NCI-H187 (cell line): ENCODE measurements at regions not wholly inside any gene's neighbourhood (a gene's known extent, or its start where the extent isn't known, plus 50 kb on each side); places are given as distances from the start of the nearest gene placed in this dataset.

ENCODE experiments used
- DNase-seq, 2 experiments: peaks; one replicate each; lab custom pipeline; 2025; lab: John Stamatoyannopoulos, UW

DNA sequence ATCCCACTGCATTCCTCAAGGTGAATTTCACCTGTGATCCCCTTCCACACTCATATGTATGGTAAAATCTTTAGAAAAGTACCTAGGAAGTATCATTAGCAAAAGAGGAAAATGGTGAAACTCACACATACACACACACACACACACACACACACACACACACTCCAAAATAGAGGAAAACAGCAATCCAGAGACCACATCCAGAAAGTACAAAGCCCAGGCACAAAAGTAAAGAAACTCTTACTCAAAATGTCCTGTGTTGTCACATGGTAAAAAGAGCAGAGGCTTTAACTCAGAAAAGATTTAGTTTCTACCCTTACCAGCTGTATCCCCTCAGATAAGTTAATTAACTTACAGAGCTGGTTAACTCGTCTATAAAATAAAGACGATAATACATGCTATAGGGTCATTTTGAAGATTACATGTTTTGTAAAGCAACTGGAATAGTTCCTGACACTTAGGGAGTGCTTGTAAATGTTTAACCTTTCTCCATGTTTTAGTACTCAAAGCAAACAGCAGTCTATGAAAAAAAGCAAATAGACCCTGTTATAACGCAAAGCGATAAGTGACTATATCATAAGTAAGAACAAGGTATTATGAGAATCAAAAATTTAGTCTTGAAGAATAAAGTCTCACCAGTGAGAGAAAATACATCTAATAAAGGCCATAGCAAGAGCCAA, 360.0 kb upstream of the LRATD1 start:
- no peak for DNase-seq

DNA sequence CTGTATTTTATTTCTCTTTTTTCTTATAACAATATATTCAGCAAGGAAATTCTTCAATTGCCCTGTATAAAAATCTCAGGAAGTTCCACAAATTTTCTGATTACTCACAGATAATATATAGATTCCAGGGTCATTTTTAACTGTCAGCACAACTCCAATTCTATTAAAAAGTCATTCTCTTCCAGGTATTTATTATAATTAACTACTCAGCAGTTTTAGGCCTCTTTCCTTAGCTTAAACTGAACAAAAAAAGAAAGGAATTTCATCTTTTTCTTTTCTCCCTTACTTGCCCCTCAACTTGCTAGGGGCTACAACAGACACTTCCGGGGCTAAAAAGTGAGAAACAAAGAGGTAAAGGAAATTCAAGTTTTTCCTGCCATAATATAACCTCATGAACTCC, 358.9 kb upstream of the LRATD1 start:
- DNase-seq, result no peak

DNA sequence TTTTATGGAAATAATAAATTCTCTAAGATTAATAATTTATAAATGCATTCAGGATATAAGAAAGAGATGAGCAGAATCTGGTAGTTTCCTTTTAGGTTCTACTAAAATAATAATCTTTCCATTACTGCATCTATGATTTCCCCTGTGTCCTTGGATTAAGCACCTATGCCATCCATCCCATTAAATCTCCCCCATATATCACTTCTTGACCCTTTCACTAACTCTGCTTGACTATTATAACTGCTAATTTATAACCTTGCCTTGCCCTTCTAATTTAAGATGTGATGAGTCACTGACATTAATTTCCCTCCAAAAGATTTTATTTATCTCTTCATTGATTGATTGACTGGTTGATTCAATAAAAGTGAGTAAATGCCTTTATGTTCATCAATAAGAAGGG, 348.3 kb upstream of the LRATD1 start:
- DNase-seq, result no peak

GRCh38 chr2:14285812-14286211, 346.7 kb upstream of the LRATD1 start:
- DNase-seq, result no peak

- peak; percentile 27 to 34 for DNase-seq
Measured at GRCh38 chr2:14288016-14288415, 344.5 kb upstream of the LRATD1 start.

DNA sequence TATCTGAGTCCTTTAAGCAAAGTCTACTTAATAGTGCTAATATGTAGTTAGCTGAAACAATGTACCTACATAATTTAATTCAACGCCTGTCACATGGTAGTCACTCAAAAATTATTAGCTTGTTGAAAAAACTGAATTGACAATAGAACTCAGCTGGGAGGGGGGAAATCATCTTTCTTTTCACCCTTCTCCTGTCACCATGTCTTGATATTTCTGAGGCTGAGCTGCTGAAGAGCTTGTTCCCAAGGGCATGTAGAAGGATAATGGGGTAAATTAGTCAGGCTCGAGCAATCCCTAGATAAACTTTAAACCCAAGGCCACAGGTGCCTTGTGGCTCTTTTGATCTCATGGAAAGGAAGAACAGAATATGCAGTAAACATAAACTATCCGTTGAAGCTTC, 339.6 kb upstream of the LRATD1 start:
- no peak for DNase-seq

DNA sequence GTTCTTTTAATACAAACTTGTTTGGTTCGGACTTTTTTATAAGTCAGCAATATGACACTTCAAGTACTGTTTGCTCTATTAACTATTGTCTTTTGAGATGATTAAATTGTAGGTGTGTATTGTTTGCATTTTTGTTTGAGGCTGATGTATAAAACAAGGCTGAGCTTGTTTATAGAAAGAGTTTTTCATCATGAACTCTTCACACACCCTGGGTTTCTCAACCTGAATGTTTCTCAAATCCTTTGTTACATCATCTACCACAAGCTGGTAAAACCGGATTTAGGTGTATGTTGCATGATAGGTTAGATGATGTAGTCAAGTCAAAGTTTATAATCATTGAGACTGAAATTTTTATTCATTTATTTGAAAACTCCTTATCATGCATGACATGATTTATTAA, 335.2 kb upstream of the LRATD1 start:
- DNase-seq, result no peak

DNA sequence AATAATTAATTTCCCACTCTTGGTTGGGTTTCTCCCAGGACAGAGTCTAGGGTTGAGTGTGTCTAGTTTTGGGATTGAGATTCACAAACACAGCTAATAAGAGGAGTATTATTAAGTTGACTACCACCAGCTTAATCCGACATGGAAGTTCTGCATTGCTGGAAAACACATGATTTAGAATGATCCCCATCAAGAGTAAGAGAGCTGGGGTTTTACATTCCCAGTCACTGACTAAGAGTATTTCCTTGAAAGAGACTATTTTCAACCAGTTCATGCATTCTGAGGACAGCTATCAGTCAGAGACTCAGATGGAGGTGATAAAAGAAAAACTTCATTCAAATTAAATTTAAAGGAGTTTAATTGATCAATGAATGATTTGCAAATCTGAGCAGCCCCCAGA, 334.6 kb upstream of the LRATD1 start:
- DNase-seq, result no peak

DNA sequence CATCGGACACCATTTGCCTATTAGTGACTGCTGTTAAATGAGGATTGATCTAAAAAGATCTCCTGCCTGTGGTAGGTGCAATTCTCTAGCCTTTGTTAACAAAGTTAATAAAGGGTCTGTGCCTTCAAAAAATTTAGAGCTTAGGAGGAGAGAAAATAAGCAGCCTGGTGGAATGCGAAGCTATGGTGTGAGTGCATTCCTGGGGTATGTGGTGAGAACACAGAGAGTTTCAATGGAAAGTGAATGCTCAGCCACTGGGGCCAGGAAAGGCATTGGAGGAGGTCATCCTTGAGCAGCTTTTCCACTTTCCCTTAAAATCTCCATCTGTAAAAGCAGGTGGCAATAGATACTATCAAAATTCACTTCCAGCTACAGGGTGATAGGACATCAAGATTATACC, 331.2 kb upstream of the LRATD1 start:
- no peak for DNase-seq

DNA sequence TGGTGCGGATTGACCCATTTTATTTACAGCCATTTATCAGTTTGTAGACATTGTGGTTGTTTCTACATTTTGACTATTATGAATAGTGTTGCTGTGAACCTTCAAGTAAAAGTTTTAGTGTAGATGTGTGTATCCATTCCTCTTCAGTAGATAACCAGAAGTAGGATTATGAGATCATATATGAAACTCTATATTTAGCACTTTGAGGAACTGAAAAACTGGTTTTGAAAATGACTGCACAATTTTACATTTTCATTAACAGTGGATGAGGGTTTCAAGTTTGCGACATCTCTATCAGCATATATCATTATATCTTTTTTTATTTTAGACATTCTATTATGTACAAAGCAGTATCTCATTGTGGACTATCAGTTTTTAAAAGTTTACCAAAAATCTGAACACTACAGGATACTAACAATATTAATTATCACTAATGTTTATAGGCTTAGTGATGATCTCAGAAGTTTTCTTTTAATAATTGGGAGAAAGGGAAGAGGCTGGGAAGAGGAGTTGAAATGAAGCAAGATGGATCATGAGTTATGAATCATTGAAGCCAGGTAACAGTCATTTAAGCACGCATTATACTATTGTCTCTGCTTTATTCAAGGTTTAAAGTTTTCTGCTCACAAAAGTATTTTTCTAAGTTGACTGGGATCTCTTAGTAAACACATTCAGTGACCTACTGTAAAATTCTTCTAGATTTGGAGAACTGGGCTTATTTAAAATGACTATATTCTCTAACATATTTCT, 329.0 kb upstream of the LRATD1 start:
- DNase-seq, result no peak

GRCh38 chr2:14304326-14304725, 328.2 kb upstream of the LRATD1 start:
- DNase-seq, result no peak

DNA sequence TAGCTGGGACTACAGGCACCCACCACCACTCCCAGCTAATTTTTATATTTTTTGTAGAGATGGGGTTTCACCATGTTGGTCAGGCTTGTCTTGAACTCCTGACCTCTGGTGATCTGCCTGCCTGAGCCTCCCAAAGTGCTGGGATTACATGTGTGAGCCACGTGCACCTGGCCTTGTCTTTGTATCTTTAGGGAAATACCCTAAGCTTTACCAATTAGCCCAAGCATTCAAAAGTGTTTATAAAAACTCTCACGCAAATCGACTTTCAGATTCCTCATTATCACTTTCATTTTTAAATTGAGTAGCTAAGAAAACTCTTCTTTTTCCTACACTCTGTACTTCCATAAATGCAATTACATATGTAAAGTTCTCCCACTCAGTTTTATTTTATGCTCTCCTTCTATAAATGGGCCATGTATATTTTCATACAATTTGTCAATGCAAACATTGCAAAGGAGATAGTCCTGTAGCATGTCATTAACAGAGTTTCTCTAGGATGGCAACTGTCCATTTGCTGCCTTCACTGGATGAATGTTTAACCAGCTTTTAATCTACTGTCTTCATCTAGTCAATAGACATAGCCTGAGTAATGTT, 326.2 kb upstream of the LRATD1 start:
- DNase-seq, result no peak

DNA sequence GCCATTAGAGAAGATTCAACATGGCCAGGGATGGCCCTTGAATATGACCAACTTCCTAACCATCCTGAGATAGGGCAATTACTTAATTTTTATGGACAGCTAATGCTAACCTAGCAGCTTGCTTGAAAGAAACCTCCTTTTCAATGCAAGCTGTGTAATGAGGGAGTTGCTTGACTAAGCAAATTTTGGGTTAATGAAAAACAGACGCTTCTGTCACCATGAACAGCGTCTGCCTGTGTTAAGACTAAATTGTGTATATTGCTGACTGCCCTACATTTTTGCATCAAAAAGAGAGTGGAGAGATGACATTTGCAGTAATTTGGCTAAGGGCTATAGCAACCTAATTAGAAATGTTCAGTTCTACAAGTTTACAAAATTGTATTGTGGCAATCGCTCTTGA, 319.2 kb upstream of the LRATD1 start:
- no peak for DNase-seq

DNA sequence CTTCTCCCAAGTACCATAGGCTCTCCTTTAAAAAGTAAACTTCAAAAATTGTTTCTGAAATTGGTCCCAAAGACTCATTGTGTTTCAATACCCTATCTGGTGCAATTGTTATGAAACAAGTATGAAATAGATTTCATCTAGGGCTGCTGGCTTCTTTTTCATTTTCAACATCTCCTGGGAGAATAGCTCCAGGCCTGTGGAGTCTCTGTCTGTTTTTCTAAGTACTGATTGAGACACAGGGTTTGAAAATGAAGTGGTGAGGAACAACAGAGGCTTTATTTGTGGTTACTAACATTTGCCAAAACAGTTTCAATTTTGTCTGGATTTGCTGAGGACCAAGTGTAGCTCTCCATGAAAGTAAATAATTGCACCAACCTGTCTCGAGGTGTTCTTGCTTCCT, 315.9 kb upstream of the LRATD1 start:
- no peak for DNase-seq

GRCh38 chr2:14321357-14321756, 311.2 kb upstream of the LRATD1 start:
- no peak for DNase-seq

GRCh38 chr2:14322306-14322705, 310.2 kb upstream of the LRATD1 start:
- no peak for DNase-seq

DNA sequence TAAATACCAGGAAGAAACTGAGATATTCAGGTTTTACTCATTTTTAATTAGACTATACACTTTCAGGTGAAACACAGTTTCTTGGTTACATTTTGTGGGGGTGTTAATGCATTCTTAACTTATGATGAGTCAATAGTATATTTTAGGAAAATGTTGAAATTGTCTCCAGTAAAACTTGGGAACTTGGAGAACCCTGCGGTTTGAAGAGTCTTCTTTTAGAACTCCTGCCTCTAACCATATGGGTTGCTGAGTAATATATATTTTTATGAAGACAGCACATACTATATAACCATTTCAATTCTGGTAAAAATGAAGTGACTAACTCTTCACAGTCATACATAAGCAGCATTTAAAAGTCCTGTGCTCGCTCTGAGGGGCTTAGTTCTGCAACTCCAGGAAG, 308.2 kb upstream of the LRATD1 start:
- no peak for DNase-seq

DNA sequence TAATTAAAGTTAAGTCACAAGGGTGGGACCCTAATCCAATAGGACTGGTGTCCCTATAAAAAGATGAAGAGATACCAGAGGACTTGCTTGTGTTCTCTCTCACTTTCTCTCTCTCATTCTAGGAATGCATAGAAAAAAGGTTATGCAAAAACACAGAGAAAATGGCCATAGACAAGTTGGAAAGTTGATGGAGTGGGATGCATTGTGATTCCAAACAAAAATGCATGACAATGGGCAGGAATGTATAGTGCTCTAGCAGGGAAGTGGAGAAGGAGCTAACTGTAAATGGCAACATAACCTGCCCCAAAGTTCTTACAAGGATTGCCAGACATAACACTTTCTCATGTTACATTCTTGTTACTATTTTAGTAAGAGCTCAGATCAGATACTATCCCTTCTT, 301.6 kb upstream of the LRATD1 start:
- no peak for DNase-seq

- no peak for DNase-seq
Measured at GRCh38 chr2:14336759-14337382, 295.6 kb upstream of the LRATD1 start.

DNA sequence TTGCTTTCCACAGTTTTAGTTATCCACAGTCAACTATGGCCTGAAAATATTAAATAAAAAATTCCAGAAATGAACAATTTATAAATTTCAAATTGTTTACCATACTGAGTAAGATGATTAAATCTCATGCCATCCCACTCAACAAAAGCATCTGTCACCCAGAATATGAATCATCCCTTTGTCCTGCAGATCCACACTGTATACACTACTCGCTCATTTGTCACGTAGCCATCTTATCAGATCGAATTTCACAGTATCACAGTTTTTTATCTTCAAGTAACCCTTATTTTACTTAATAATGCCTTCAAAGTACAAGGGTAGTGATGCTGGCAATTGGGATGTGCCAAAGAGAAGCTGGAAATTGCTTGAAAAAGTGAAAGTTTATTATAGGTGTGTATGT, 291.8 kb upstream of the LRATD1 start:
- DNase-seq, result no peak

DNA sequence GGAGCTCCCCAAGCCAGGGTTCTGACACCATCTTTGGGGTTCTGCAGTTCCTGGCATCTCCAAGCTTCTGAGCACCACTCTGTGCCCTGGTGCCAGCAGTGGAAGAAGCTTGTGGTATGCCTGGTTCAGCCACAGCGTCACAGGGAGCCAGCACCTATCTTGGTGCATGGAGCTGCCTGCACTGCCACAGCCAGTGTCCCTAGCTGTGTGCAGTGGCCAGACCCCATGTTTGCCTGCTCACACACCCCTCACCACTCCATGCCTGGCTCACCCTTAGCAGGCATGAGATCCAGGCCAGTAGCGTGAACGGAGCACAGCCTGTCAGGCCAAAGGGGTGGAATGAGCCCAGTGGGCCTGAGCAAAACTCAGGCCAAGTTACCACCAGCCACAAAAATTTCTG, 290.2 kb upstream of the LRATD1 start:
- DNase-seq, result no peak

DNA sequence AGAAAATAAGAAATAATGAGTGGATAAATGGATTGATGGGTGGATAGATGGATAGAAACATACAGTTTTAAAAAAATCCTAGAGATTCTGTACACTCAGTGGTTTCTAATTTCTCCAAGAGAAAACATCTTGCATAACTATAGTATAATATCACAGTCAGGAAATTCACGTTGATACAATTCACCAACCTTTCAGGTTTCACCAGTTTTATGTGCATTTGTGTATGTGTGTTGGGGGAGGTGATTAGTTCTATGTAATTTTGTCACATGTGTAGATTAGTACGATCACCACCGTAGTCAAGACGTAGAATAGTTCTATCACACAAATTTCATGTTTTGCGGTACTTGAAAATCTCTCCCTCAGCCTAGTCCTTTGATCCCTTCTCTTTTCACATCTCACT, 288.2 kb upstream of the LRATD1 start:
- no peak for DNase-seq

GRCh38 chr2:14348247-14348646, 284.3 kb upstream of the LRATD1 start:
- no peak for DNase-seq
